GM23338 (cell line): ENCODE measurements at regions not wholly inside any gene's neighbourhood (a gene's known extent, or its start where the extent isn't known, plus 50 kb on each side); places are given as distances from the start of the nearest gene placed in this dataset.
"Not testable (repeated sequence)": the region's sequence is repeated elsewhere in the genome, so short reads cannot be mapped to it uniquely, and the experiment has no call there.

Experiments
- CREB1 ChIP-seq: fragments of 250-450 bp; sonication (Bioruptor Pico); IDR thresholded peaks from 2 replicates; pipeline ENCODE4 v1.5.0; 2020; ENCODE audit warnings: low read depth, mild to moderate bottlenecking, moderate library complexity
- EZH2 ChIP-seq: fragments of 200-600 bp; sonication (generic); IDR thresholded peaks from one replicate; pipeline ENCODE4 v1.8.0; 2017; ENCODE audit warnings: antibody characterized with exemption, mild to moderate bottlenecking, low read depth; ENCODE audit not compliant: unreplicated experiment
- EZH2phosphoT487 ChIP-seq: fragments of 200-600 bp; sonication (generic); IDR thresholded peaks from one replicate; pipeline ENCODE4 v1.8.1; 2018; ENCODE audit warnings: antibody characterized with exemption; ENCODE audit not compliant: unreplicated experiment
- POLR2AphosphoS5 ChIP-seq: IDR thresholded peaks from 2 replicates; pipeline ENCODE4 v1.6.1; 2016; ENCODE audit warnings: antibody characterized with exemption, low read depth
- STAT1 ChIP-seq: IDR thresholded peaks from one replicate; pipeline ENCODE4 v1.6.1; 2016; ENCODE audit warnings: antibody characterized with exemption; ENCODE audit not compliant: unreplicated experiment
- ZNF331 ChIP-seq: fragments of 250-450 bp; sonication (Bioruptor Pico); IDR thresholded peaks from 2 replicates; pipeline ENCODE4 v1.5.0; 2020; ENCODE audit warnings: low read depth, mild to moderate bottlenecking, moderate library complexity
- TF ChIP-seq, protein P1 (sequence below), 2 experiments: fragments of 200-600 bp in 1 of 2; sonication (generic) in 1 of 2; conservative IDR thresholded peaks; 2 replicates each; pipeline versions ENCODE4 v1.5.1 to v1.6.1; 2016 to 2017; ENCODE audit warnings: antibody characterized with exemption in 2 of 2, low read depth in 2 of 2, mild to moderate bottlenecking in 2 of 2, moderate library complexity in 1 of 2
- TF ChIP-seq, protein P2 (sequence below): IDR thresholded peaks from one replicate; pipeline ENCODE4 v1.6.1; 2018; ENCODE audit warnings: antibody characterized with exemption; ENCODE audit not compliant: unreplicated experiment
- TF ChIP-seq, protein P3 (sequence below): IDR thresholded peaks from 2 replicates; pipeline ENCODE4 v1.6.1; 2016; ENCODE audit warnings: antibody characterized with exemption

DNA sequence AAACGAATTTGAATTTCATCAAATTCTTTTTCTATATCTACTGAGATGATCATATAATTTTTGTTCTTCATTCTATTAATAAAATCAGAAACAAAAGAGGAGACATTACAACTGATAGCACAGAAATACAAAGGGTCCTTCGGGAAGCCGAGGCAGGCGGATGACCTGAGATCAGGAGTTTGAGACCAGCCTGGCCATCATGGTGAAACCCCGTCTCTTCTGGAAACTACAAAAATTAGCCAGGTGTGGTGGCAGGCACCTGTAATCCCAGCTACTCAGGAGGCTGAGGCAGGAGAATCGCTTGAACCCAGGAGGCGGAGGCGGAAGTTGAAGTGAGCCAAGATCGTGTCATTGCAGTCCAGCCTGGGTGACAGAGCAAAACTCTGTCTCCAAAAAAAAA is 113.4 kb downstream of the PMAIP1 start:
- TF ChIP-seq, protein P1, sequence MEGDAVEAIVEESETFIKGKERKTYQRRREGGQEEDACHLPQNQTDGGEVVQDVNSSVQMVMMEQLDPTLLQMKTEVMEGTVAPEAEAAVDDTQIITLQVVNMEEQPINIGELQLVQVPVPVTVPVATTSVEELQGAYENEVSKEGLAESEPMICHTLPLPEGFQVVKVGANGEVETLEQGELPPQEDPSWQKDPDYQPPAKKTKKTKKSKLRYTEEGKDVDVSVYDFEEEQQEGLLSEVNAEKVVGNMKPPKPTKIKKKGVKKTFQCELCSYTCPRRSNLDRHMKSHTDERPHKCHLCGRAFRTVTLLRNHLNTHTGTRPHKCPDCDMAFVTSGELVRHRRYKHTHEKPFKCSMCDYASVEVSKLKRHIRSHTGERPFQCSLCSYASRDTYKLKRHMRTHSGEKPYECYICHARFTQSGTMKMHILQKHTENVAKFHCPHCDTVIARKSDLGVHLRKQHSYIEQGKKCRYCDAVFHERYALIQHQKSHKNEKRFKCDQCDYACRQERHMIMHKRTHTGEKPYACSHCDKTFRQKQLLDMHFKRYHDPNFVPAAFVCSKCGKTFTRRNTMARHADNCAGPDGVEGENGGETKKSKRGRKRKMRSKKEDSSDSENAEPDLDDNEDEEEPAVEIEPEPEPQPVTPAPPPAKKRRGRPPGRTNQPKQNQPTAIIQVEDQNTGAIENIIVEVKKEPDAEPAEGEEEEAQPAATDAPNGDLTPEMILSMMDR (conservative IDR thresholded peaks at IDR 0.05; ENCODE audit: low read depth in 2 of 2): not testable (repeated sequence)
- not testable (repeated sequence) for TF ChIP-seq ZNF331 (CRISPR knock-in tag); STAT1; POLR2AphosphoS5; CREB1 (CRISPR knock-in tag); EZH2phosphoT487; EZH2
- TF ChIP-seq, protein P2, sequence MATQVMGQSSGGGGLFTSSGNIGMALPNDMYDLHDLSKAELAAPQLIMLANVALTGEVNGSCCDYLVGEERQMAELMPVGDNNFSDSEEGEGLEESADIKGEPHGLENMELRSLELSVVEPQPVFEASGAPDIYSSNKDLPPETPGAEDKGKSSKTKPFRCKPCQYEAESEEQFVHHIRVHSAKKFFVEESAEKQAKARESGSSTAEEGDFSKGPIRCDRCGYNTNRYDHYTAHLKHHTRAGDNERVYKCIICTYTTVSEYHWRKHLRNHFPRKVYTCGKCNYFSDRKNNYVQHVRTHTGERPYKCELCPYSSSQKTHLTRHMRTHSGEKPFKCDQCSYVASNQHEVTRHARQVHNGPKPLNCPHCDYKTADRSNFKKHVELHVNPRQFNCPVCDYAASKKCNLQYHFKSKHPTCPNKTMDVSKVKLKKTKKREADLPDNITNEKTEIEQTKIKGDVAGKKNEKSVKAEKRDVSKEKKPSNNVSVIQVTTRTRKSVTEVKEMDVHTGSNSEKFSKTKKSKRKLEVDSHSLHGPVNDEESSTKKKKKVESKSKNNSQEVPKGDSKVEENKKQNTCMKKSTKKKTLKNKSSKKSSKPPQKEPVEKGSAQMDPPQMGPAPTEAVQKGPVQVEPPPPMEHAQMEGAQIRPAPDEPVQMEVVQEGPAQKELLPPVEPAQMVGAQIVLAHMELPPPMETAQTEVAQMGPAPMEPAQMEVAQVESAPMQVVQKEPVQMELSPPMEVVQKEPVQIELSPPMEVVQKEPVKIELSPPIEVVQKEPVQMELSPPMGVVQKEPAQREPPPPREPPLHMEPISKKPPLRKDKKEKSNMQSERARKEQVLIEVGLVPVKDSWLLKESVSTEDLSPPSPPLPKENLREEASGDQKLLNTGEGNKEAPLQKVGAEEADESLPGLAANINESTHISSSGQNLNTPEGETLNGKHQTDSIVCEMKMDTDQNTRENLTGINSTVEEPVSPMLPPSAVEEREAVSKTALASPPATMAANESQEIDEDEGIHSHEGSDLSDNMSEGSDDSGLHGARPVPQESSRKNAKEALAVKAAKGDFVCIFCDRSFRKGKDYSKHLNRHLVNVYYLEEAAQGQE: not testable (repeated sequence)
- TF ChIP-seq, protein P3, sequence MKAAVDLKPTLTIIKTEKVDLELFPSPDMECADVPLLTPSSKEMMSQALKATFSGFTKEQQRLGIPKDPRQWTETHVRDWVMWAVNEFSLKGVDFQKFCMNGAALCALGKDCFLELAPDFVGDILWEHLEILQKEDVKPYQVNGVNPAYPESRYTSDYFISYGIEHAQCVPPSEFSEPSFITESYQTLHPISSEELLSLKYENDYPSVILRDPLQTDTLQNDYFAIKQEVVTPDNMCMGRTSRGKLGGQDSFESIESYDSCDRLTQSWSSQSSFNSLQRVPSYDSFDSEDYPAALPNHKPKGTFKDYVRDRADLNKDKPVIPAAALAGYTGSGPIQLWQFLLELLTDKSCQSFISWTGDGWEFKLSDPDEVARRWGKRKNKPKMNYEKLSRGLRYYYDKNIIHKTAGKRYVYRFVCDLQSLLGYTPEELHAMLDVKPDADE: not testable (repeated sequence)
